ENCODE measurements at regions not wholly inside any gene's neighbourhood (a gene's known extent, or its start where the extent isn't known, plus 50 kb on each side); places are given as distances from the start of the nearest gene placed in this dataset.

GRCh38 chr12:75877763-75878621 lies 153.6 kb downstream of the PHLDA1 start:
- TF ChIP-seq POLR2A (IDR thresholded peaks at IDR 0.05; ENCODE audit: low read length) (no peak), GATA1 (IDR thresholded peaks at IDR 0.05; ENCODE audit: low read depth, low read length) (no peak)
